HG03439 (cell line): ENCODE measurements at regions not wholly inside any gene's neighbourhood (a gene's known extent, or its start where the extent isn't known, plus 50 kb on each side); places are given as distances from the start of the nearest gene placed in this dataset.

Experiments
- ATAC-seq: cut with Tn5 transposase; IDR thresholded peaks from one replicate; pipeline ENCODE4 v1.9.1; 2021; ENCODE audit warnings: mild to moderate bottlenecking, moderate library complexity; ENCODE audit not compliant: unreplicated experiment

GRCh38 chr7:84821671-84822534, 365.0 kb downstream of the SEMA3D start:
- no peak for ATAC-seq

GRCh38 chr7:84820481-84820880, 366.4 kb downstream of the SEMA3D start:
- no peak for ATAC-seq

GRCh38 chr7:84817016-84817415, 369.8 kb downstream of the SEMA3D start:
- ATAC-seq, result no peak

GRCh38 chr7:84813376-84813775, 373.5 kb downstream of the SEMA3D start:
- ATAC-seq, result no peak

- no peak for ATAC-seq
Measured at GRCh38 chr7:84812021-84812420, 374.8 kb downstream of the SEMA3D start.

- ATAC-seq, result no peak
Measured at GRCh38 chr7:84811362-84811761, 375.5 kb downstream of the SEMA3D start.

- no peak for ATAC-seq
Measured at GRCh38 chr7:84809877-84810276, 377.0 kb downstream of the SEMA3D start.

GRCh38 chr7:84803979-84804378, 382.9 kb downstream of the SEMA3D start:
- no peak for ATAC-seq

GRCh38 chr7:84801396-84801795, 385.5 kb downstream of the SEMA3D start:
- ATAC-seq, result no peak

- ATAC-seq, result no peak
Measured at GRCh38 chr7:84800846-84801245, 386.0 kb downstream of the SEMA3D start.

- ATAC-seq, result no peak
Measured at GRCh38 chr7:84799106-84799505, 387.8 kb downstream of the SEMA3D start.

- ATAC-seq, result no peak
Measured at GRCh38 chr7:84792231-84792893, 394.5 kb downstream of the SEMA3D start.

GRCh38 chr7:84790882-84791281, 396.0 kb downstream of the SEMA3D start:
- no peak for ATAC-seq

GRCh38 chr7:84786073-84786472, 400.8 kb downstream of the SEMA3D start:
- no peak for ATAC-seq

GRCh38 chr7:84784450-84784849, 402.4 kb downstream of the SEMA3D start:
- ATAC-seq, result no peak

- ATAC-seq, result no peak
Measured at GRCh38 chr7:84783141-84783778, 403.6 kb downstream of the SEMA3D start.

GRCh38 chr7:84781838-84782237, 405.0 kb downstream of the SEMA3D start:
- no peak for ATAC-seq

GRCh38 chr7:84780158-84781124, 406.4 kb downstream of the SEMA3D start:
- no peak for ATAC-seq

- ATAC-seq, result no peak
Measured at GRCh38 chr7:84757761-84758160, 429.1 kb downstream of the SEMA3D start.

- ATAC-seq, result no peak
Measured at GRCh38 chr7:84746353-84746752, 440.5 kb downstream of the SEMA3D start.

- ATAC-seq, result no peak
Measured at GRCh38 chr7:84744385-84744784, 442.5 kb downstream of the SEMA3D start.
